ENCODE measurements at regions not wholly inside any gene's neighbourhood (a gene's known extent, or its start where the extent isn't known, plus 50 kb on each side); places are given as distances from the start of the nearest gene placed in this dataset.

DNA sequence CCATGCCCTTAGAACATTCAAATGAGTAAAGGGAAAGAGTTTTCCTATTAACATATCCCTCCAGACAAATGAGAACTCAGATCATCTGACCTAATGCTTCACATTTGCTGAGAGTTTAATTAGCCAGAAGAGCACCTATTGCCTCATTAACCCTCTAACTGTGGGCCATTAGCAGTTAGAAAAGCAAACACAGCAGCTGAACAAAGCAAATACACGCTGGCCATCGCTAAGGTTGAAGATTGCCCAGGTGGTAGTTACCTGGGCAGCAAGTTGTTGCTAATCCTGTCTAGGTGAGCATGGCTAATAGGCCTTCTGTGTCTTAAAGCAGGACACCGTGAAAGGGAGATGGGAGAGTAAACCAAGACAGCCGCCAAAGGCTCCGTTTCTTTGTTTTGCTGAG lies 49.9 kb upstream of the UCN3 start:
- no peak for TF ChIP-seq POLR2A (IDR thresholded peaks at IDR 0.05)
- TF ChIP-seq, protein P1, sequence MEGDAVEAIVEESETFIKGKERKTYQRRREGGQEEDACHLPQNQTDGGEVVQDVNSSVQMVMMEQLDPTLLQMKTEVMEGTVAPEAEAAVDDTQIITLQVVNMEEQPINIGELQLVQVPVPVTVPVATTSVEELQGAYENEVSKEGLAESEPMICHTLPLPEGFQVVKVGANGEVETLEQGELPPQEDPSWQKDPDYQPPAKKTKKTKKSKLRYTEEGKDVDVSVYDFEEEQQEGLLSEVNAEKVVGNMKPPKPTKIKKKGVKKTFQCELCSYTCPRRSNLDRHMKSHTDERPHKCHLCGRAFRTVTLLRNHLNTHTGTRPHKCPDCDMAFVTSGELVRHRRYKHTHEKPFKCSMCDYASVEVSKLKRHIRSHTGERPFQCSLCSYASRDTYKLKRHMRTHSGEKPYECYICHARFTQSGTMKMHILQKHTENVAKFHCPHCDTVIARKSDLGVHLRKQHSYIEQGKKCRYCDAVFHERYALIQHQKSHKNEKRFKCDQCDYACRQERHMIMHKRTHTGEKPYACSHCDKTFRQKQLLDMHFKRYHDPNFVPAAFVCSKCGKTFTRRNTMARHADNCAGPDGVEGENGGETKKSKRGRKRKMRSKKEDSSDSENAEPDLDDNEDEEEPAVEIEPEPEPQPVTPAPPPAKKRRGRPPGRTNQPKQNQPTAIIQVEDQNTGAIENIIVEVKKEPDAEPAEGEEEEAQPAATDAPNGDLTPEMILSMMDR (IDR thresholded peaks at IDR 0.05) = no peak
- Histone ChIP-seq H3K4me3 (no peak overlapping the region), H3K36me3 (ENCODE audit: low read depth, missing control alignments) (no peaks in the 10 kb centered on the region), H3K27me3 (no peaks in the 10 kb centered on the region), H3K4me1 (no peaks in the 10 kb centered on the region), H3K9me3 (no peaks in the 10 kb centered on the region), H3K27ac (no peak overlapping the region)
- intact Hi-C loops (cut with DNase I; ENCODE audit: low total_unique reads) = no loop called here
- 86 to 95% methylated on average over 5 of the region's 5 CpGs for WGBS, 2 donors
- DNase-seq = no peak

Data from testis (tissue), 2 donors.